ENCODE measurements at regions not wholly inside any gene's neighbourhood (a gene's known extent, or its start where the extent isn't known, plus 50 kb on each side); places are given as distances from the start of the nearest gene placed in this dataset.
"Not testable (repeated sequence)": the region's sequence is repeated elsewhere in the genome, so short reads cannot be mapped to it uniquely, and the experiment has no call there.

DNA sequence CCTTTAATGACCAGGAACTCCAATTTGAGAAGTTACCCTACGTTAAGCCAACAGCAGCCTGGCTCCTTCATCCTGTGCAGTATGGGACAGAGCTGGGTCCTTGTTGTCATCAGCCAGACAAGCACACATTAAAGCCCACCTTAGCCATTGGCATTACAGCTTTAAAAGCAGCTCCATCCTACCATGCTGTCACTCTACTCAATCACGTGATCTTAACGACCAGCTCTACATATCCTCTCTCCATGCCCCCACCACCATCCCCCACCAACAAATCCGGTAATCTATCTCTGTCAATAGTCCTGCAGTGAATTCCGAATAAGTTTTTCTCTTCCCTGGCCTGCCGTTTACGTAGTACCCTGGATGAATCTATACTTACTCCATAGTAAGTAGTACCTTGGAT, 82.9 kb upstream of the DGKG start (continued):
- TF ChIP-seq NR2C2 (CRISPR knock-in tag; IDR thresholded peaks at IDR 0.05) (no peak), ZNF121 (CRISPR knock-in tag; IDR thresholded peaks at IDR 0.05) (no peak), GABPB1 (CRISPR knock-in tag; IDR thresholded peaks at IDR 0.05) (no peak), NFYB (CRISPR knock-in tag; conservative IDR thresholded peaks at IDR 0.05; ENCODE audit: low read depth) (no peak), GTF2I (CRISPR knock-in tag; conservative IDR thresholded peaks at IDR 0.05) (no peak)
- TF ChIP-seq, protein P1, sequence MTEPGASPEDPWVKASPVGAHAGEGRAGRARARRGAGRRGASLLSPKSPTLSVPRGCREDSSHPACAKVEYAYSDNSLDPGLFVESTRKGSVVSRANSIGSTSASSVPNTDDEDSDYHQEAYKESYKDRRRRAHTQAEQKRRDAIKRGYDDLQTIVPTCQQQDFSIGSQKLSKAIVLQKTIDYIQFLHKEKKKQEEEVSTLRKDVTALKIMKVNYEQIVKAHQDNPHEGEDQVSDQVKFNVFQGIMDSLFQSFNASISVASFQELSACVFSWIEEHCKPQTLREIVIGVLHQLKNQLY (CRISPR knock-in tag; IDR thresholded peaks at IDR 0.05): no peak
- TF ChIP-seq, protein P2, sequence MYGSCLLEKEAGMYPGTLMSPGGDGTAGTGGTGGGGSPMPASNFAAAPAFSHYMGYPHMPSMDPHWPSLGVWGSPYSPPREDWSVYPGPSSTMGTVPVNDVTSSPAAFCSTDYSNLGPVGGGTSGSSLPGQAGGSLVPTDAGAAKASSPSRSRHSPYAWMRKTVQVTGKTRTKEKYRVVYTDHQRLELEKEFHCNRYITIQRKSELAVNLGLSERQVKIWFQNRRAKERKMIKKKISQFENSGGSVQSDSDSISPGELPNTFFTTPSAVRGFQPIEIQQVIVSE (CRISPR knock-in tag; IDR thresholded peaks at IDR 0.05; ENCODE audit: borderline replicate concordance): no peak

DNA sequence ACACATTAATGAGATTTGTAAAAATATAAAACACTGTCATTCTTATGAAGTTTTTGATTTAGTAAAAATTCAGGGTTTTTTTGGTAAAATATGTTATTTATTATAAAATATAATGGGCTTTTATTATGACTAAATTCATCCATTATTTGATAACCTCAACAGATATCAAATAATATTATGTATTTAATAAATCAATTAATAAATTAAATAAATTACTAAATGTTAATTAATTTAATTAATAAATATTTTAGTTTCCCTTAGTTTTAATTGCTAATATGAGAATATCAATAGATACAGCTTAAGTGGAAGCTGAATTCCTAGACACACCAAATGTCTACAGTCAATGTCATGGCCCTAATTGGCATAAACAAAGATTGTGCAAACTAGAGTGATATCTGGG, 82.3 kb upstream of the DGKG start:
- Mint-ChIP-seq H3K36me3 (no peaks in the 10 kb centered on the region), H3K27ac (no peak overlapping the region), H3K4me3 (no peak overlapping the region), H3K9me3 (no peaks in the 10 kb centered on the region), H3K4me1 (no peaks in the 10 kb centered on the region), H3K27me3 (ENCODE audit: low read depth) (no peaks in the 10 kb centered on the region)
- peak; percentile 94 for TF ChIP-seq HMGA2 (CRISPR knock-in tag; IDR thresholded peaks at IDR 0.05)
- TF ChIP-seq, protein P3, sequence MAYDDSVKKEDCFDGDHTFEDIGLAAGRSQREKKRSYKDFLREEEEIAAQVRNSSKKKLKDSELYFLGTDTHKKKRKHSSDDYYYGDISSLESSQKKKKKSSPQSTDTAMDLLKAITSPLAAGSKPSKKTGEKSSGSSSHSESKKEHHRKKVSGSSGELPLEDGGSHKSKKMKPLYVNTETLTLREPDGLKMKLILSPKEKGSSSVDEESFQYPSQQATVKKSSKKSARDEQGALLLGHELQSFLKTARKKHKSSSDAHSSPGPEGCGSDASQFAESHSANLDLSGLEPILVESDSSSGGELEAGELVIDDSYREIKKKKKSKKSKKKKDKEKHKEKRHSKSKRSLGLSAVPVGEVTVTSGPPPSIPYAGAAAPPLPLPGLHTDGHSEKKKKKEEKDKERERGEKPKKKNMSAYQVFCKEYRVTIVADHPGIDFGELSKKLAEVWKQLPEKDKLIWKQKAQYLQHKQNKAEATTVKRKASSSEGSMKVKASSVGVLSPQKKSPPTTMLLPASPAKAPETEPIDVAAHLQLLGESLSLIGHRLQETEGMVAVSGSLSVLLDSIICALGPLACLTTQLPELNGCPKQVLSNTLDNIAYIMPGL (CRISPR knock-in tag; IDR thresholded peaks at IDR 0.05): no peak
- POLR2A ChIA-PET: no interaction called here
- ATAC-seq: no peak
- CTCF ChIA-PET: no interaction called here
- no peak for DNase-seq (ENCODE audit: low spot score)

DNA sequence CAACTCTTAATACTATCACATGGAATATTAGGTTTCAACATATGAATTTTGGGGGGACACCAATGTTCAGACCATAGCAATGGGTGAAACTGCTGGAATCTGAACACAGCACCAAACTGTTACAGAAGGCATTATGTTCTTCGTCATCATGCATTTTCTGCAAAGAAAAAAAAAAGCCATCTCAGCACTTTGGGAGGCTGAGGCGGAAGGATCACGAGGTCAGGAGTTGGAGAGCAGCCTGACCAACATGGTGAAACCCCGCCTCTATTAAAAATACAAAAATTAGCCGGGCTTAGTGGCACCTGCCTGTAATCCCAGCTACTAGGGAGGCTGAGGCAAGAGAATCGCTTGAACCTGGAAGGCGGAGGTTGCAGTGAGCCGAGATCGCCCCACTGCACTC, 80.9 kb upstream of the DGKG start:
- H3K36me3 Mint-ChIP-seq; H3K27ac Mint-ChIP-seq; H3K27me3 Mint-ChIP-seq (ENCODE audit: low read depth); POLR2A ChIA-PET; H3K4me1 Mint-ChIP-seq; ATAC-seq; H3K4me3 Mint-ChIP-seq; H3K9me3 Mint-ChIP-seq; DNase-seq (ENCODE audit: low spot score); CTCF ChIA-PET: not testable (repeated sequence)

DNA sequence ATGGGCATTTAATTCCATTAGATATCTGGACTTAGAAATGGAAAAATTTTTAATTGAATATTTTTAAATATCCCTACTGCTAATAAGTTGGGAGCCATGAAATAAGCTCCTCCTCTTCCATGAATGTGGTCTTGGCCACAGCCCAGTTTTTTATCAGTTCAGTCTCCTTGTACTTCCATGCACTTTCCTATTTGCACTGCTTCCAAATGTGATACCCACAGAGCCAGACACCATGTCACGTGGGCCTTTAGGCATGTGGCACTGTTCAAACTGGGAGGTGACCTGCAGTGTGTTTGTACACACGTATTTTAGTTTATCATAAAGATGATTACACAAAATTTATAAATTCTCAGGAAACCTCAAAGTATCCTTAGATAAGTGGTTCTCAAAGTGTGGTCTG, 80.1 kb upstream of the DGKG start:
- ATAC-seq (no peak), DNase-seq (ENCODE audit: low spot score) (no peak)
- ChIA-PET CTCF (no interaction called here), POLR2A (no interaction called here)
- no peaks in the 10 kb centered on the region for H3K9me3 Mint-ChIP-seq
- no peaks in the 10 kb centered on the region for H3K36me3 Mint-ChIP-seq
- H3K4me1 Mint-ChIP-seq: no peaks in the 10 kb centered on the region
- H3K27ac Mint-ChIP-seq: no peak overlapping the region
- H3K4me3 Mint-ChIP-seq: no peak overlapping the region
- no peaks in the 10 kb centered on the region for H3K27me3 Mint-ChIP-seq (ENCODE audit: low read depth)
- TF ChIP-seq FOXK1 (CRISPR knock-in tag; IDR thresholded peaks at IDR 0.05) (no peak), GRHL2 (CRISPR knock-in tag; IDR thresholded peaks at IDR 0.05; ENCODE audit: insufficient replicate concordance, severe bottlenecking) (no peak), PRRX2 (CRISPR knock-in tag; IDR thresholded peaks at IDR 0.05) (no peak), ATF1 (CRISPR knock-in tag; IDR thresholded peaks at IDR 0.05) (no peak), JUN (CRISPR knock-in tag; IDR thresholded peaks at IDR 0.05) (no peak), ZBTB21 (CRISPR knock-in tag; IDR thresholded peaks at IDR 0.05; ENCODE audit: borderline replicate concordance) (no peak), NR2C2 (CRISPR knock-in tag; IDR thresholded peaks at IDR 0.05) (no peak), ZNF219 (CRISPR knock-in tag; IDR thresholded peaks at IDR 0.05; ENCODE audit: borderline replicate concordance) (no peak), ESRRA (CRISPR knock-in tag; IDR thresholded peaks at IDR 0.05; ENCODE audit: borderline replicate concordance) (no peak), JAZF1 (CRISPR knock-in tag; IDR thresholded peaks at IDR 0.05) (no peak)
- TF ChIP-seq, protein P4, sequence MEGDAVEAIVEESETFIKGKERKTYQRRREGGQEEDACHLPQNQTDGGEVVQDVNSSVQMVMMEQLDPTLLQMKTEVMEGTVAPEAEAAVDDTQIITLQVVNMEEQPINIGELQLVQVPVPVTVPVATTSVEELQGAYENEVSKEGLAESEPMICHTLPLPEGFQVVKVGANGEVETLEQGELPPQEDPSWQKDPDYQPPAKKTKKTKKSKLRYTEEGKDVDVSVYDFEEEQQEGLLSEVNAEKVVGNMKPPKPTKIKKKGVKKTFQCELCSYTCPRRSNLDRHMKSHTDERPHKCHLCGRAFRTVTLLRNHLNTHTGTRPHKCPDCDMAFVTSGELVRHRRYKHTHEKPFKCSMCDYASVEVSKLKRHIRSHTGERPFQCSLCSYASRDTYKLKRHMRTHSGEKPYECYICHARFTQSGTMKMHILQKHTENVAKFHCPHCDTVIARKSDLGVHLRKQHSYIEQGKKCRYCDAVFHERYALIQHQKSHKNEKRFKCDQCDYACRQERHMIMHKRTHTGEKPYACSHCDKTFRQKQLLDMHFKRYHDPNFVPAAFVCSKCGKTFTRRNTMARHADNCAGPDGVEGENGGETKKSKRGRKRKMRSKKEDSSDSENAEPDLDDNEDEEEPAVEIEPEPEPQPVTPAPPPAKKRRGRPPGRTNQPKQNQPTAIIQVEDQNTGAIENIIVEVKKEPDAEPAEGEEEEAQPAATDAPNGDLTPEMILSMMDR (IDR thresholded peaks at IDR 0.05): no peak
- TF ChIP-seq, protein P2 (CRISPR knock-in tag; IDR thresholded peaks at IDR 0.05; ENCODE audit: borderline replicate concordance): no peak
- TF ChIP-seq, protein P5, sequence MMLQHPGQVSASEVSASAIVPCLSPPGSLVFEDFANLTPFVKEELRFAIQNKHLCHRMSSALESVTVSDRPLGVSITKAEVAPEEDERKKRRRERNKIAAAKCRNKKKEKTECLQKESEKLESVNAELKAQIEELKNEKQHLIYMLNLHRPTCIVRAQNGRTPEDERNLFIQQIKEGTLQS (CRISPR knock-in tag; conservative IDR thresholded peaks at IDR 0.05): no peak
- TF ChIP-seq, protein P6, sequence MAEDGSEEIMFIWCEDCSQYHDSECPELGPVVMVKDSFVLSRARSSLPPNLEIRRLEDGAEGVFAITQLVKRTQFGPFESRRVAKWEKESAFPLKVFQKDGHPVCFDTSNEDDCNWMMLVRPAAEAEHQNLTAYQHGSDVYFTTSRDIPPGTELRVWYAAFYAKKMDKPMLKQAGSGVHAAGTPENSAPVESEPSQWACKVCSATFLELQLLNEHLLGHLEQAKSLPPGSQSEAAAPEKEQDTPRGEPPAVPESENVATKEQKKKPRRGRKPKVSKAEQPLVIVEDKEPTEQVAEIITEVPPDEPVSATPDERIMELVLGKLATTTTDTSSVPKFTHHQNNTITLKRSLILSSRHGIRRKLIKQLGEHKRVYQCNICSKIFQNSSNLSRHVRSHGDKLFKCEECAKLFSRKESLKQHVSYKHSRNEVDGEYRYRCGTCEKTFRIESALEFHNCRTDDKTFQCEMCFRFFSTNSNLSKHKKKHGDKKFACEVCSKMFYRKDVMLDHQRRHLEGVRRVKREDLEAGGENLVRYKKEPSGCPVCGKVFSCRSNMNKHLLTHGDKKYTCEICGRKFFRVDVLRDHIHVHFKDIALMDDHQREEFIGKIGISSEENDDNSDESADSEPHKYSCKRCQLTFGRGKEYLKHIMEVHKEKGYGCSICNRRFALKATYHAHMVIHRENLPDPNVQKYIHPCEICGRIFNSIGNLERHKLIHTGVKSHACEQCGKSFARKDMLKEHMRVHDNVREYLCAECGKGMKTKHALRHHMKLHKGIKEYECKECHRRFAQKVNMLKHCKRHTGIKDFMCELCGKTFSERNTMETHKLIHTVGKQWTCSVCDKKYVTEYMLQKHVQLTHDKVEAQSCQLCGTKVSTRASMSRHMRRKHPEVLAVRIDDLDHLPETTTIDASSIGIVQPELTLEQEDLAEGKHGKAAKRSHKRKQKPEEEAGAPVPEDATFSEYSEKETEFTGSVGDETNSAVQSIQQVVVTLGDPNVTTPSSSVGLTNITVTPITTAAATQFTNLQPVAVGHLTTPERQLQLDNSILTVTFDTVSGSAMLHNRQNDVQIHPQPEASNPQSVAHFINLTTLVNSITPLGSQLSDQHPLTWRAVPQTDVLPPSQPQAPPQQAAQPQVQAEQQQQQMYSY (CRISPR knock-in tag; IDR thresholded peaks at IDR 0.05): no peak

Data from WTC11 (cell line).